ENCODE measurements at regions not wholly inside any gene's neighbourhood (a gene's known extent, or its start where the extent isn't known, plus 50 kb on each side); places are given as distances from the start of the nearest gene placed in this dataset.
A peak's percentile ranks its signal among the peaks of the same experiment; 100 is the strongest.

DNA sequence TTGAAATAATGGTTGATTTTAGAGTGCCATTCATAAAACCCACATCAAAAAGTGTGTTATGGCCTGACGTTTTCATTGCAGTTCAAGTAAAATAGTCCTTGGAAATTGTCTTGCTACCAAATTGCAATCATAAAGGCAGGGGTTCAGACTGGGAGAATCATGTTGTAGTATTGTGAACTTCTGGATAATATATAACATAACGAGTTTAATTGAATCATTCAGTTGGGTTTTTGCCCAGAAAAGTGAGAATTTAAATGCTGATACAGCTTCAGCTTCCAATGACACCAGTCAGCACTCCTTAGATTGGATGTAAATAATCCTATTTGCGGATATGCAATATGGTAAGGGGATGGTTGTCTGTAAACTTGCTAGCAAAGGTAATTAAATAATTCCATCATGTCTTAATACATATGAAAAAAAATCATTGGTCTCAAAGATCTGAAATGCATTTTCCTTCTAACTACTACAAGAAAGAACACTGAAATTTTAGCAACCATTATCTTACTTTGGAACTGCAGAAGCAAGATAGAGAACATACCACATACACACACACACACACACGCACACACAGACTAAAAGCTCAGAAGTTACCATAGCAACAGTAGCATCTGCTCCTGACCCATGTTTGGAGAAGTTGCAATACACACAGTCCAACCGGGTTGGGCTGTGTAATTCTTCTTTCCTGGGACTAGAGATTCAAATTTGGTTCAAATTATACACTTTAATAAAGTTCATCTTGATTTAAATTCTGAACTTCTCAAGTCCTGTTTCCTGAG, 686.2 kb upstream of the NR2F2 start:
- DNase-seq, result no peak
- no peaks in the 10 kb centered on the region for H3K9me3 ChIP-seq

DNA sequence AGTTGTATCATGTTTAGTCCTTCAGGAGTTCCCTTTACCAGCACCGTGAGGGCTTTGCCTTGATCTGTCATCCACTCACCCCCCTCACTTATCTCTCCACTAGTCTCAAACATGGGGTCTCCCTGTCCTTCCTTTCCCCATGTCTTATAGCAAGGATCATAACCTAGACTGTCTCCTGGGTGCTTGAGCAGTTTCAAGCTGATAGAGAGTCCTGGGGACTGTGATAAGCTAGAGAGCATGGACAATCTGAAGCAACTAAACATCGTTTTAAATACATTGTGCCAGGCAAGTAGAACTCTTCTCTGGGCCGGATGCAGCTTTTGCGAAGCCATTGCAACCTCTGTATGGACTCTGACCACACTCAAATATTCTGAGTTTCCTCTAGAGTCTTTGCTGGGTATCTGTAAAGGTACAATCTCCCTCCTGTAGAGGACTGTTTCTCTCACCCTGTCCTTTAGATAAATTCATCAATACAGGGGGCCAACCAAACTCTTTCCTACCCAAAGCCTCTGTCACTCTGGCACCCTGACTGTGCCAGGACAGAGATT, 684.6 kb upstream of the NR2F2 start:
- H3K4me3 ChIP-seq, result no peak overlapping the region
- no peak for DNase-seq
- no peaks in the 10 kb centered on the region for H3K9me3 ChIP-seq
- no peaks in the 10 kb centered on the region for H3K27me3 ChIP-seq
- H3K36me3 ChIP-seq, result no peaks in the 10 kb centered on the region

More for the DNA sequence above, 686.2 kb upstream of the NR2F2 start:
- no peaks in the 10 kb centered on the region for H3K27me3 ChIP-seq
- H3K36me3 ChIP-seq, result no peaks in the 10 kb centered on the region
- no peak overlapping the region for H3K4me3 ChIP-seq

DNA sequence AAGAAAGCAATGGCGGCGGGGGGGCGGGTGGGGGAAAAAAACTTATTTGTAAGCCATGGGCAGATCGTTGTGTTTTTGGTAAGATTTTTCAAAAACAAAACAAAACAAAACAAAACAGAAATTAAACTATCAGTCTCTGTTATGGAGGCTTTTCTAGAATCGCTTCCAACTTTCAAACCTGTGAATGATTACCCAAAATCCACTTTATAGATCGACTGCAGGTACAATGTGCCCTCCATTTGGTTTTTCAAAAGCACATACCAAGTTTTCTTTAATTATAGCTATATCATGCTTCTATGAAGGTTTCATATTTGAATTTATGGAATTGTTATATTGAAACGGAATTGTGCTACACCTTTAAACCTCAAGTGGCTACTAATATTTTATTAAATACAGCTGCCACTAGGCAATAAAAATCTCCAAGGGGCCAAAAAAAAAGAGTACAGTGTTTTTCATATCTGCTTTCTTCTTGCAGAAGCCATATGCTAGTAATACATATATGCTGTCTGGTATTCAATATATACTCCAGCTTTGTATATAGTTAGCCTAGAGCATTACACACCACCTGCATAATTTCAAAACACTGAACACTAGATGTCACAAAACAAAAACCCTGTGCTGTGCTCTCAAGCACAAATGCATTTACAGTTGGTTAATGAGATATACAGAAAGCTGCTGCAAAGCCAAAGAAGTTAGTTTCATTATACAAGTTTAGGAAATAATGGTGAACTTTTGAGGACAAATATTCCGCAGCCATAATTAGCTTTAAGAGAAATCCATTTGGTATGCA, 683.8 kb upstream of the NR2F2 start:
- Histone ChIP-seq H3K4me3 (no peak overlapping the region), H3K36me3 (no peaks in the 10 kb centered on the region), H3K9me3 (no peaks in the 10 kb centered on the region), H3K27me3 (no peaks in the 10 kb centered on the region)
- DNase-seq, result no peak

GRCh38 chr15:95647531-95648277, 682.8 kb upstream of the NR2F2 start:
- no peak for DNase-seq

GRCh38 chr15:95653361-95653805, 677.1 kb upstream of the NR2F2 start:
- no peak for DNase-seq
- Histone ChIP-seq H3K27me3 (no peaks in the 10 kb centered on the region), H3K4me3 (no peak overlapping the region), H3K9me3 (no peaks in the 10 kb centered on the region), H3K36me3 (no peaks in the 10 kb centered on the region)

More at GRCh38 chr15:95647531-95648277, 682.8 kb upstream of the NR2F2 start:
- Histone ChIP-seq H3K36me3 (no peaks in the 10 kb centered on the region), H3K27me3 (no peaks in the 10 kb centered on the region), H3K9me3 (no peaks in the 10 kb centered on the region), H3K4me3 (no peak overlapping the region)

DNA sequence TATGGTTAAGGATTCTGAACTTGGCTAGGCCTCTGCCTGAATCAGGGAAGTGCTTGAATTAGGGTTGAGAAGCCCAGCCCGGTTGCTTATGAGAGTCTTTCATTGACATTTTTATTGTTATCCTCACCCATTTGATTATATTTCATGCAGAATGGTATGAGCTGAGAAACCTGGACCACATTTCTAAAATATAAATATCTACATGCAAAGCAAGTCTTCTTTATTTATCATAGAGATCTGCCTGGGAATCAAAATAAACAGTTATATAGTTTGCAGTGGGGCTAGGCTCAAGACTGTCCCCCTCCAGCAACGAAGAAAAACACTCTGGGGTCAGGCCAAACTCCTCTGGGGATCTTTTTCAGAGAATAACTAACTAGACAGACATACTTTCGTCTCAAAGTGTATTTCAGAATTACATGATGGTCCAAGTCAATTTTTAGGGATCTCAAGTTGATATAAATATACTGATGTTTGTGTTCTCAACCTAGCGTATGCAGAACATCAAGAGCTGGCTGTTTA, 675.4 kb upstream of the NR2F2 start:
- no peak overlapping the region for H3K4me3 ChIP-seq
- DNase-seq, result no peak
- H3K9me3 ChIP-seq, result no peaks in the 10 kb centered on the region
- no peaks in the 10 kb centered on the region for H3K27me3 ChIP-seq
- no peaks in the 10 kb centered on the region for H3K36me3 ChIP-seq

- H3K27me3 ChIP-seq, result no peaks in the 10 kb centered on the region
- H3K36me3 ChIP-seq, result no peaks in the 10 kb centered on the region
- no peak overlapping the region for H3K4me3 ChIP-seq
- no peak for DNase-seq
- H3K9me3 ChIP-seq, result no peaks in the 10 kb centered on the region
Measured at GRCh38 chr15:95656595-95656994, 673.9 kb upstream of the NR2F2 start.

DNA sequence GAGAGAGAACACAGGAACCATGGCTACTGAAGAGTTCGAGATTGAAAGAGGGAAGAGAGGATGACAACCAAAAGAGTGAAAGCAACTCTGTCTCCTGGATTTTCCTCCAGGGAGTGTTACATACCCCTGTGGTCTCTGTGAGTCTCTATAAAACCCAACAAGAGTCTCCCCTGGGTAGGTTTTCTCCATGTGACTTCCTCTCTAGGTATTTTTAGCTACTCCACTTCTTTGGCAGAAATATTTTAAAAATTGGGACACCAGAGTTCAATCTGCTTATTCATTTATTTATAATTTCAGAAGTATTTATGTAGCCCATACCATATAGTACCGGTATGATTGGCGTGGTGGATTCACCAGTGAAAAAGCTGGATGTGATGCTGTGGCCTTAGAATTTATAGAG, 671.7 kb upstream of the NR2F2 start:
- no peak for DNase-seq
- Histone ChIP-seq H3K9me3 (no peaks in the 10 kb centered on the region), H3K27me3 (no peaks in the 10 kb centered on the region), H3K36me3 (no peaks in the 10 kb centered on the region), H3K4me3 (no peak overlapping the region)

GRCh38 chr15:95659656-95660055, 670.8 kb upstream of the NR2F2 start:
- H3K27me3 ChIP-seq, result no peaks in the 10 kb centered on the region
- no peak for DNase-seq
- H3K9me3 ChIP-seq, result no peaks in the 10 kb centered on the region
- H3K36me3 ChIP-seq, result no peaks in the 10 kb centered on the region
- H3K4me3 ChIP-seq, result no peak overlapping the region

GRCh38 chr15:95662638-95663037, 667.9 kb upstream of the NR2F2 start:
- Histone ChIP-seq H3K4me3 (no peak overlapping the region), H3K36me3 (no peaks in the 10 kb centered on the region), H3K27me3 (no peaks in the 10 kb centered on the region), H3K9me3 (no peaks in the 10 kb centered on the region)
- no peak for DNase-seq

DNA sequence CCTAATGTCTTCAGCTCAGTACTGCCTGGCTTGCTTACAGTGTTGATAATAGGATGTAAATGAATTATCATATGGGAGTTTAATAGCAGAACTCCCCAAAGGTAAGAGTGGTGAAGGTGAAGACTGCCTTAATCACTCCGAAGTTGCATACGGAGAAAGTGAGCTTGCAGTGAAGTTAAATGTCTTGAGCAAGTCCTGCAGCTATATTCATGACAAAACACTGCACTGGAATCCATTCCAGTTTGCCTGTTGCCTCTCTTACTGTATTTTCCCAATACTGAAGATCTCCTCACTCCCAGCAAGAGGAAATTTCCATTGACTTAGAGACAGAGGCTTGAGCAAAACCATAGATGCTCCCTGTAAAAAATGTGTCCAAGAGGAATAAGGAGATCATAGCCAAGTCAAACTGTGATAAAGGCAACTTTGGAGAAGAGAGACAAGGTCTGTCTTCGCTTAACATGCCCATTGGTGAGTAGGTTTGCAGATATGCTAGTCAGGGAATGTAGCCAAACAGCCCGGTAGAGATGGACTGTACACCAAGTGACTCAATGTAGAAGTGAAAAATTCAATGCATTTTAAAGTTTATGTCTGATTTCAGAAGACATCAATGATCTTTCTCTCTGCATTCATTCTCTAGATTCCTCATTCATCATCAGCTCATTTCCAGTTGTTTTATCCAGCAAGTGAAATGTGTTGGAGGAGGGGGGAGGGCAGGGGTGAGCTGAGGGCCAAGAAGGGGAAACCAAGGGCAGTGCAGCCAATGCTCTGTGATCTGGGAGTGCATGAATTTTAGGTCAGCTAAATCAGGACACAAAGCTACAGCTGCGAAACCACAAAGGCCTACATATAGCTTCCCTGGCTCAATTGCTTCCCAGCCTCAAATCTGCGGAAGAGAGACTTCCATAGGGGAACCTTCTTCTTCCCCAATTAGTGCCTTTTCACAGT, 667.1 kb upstream of the NR2F2 start:
- Histone ChIP-seq H3K36me3 (no peaks in the 10 kb centered on the region), H3K9me3 (no peaks in the 10 kb centered on the region), H3K4me3 (no peak overlapping the region), H3K27me3 (no peaks in the 10 kb centered on the region)
- peak; percentile 10 for DNase-seq

- no peaks in the 10 kb centered on the region for H3K9me3 ChIP-seq
- H3K4me3 ChIP-seq, result no peak overlapping the region
- DNase-seq, result no peak
Measured at GRCh38 chr15:95664450-95664849, 666.0 kb upstream of the NR2F2 start.

GRCh38 chr15:95669146-95669922, 661.2 kb upstream of the NR2F2 start:
- Histone ChIP-seq H3K4me3 (peak overlapping the region; percentile 23), H3K27me3 (no peaks in the 10 kb centered on the region), H3K36me3 (no peaks in the 10 kb centered on the region), H3K9me3 (no peaks in the 10 kb centered on the region)
- peak; percentile 15 for DNase-seq

More at GRCh38 chr15:95664450-95664849, 666.0 kb upstream of the NR2F2 start:
- no peaks in the 10 kb centered on the region for H3K36me3 ChIP-seq
- H3K27me3 ChIP-seq, result no peaks in the 10 kb centered on the region

DNA sequence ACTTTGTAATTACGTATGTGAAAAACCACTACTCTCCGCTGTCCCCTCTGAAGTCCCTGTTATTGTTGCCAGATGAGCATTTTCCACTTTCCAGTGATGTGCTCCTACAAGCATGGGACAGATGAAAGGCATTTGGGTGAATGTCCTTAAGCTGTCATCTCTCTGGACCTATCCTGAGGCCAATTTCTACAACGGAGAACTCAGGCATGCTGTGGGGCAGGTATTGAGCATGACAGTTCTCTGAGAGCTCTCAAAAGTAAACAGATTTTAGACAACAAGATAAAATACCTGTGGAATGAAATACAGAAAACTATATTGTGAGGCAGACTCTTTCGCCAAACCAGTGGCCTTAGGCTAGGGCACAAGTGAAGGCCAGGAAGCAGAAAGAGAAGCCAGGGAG, 656.5 kb upstream of the NR2F2 start:
- DNase-seq, result no peak

GRCh38 chr15:95676500-95676899, 654.0 kb upstream of the NR2F2 start:
- no peaks in the 10 kb centered on the region for H3K27me3 ChIP-seq
- H3K9me3 ChIP-seq, result no peaks in the 10 kb centered on the region
- H3K4me3 ChIP-seq, result no peak overlapping the region

More for the DNA sequence above, 656.5 kb upstream of the NR2F2 start:
- H3K9me3 ChIP-seq, result no peaks in the 10 kb centered on the region
- no peaks in the 10 kb centered on the region for H3K27me3 ChIP-seq
- no peaks in the 10 kb centered on the region for H3K36me3 ChIP-seq
- H3K4me3 ChIP-seq, result no peak overlapping the region

More at GRCh38 chr15:95676500-95676899, 654.0 kb upstream of the NR2F2 start:
- no peaks in the 10 kb centered on the region for H3K36me3 ChIP-seq
- DNase-seq, result no peak
